Hepatocyte (in vitro differentiated cells): ENCODE measurements at regions not wholly inside any gene's neighbourhood (a gene's known extent, or its start where the extent isn't known, plus 50 kb on each side); places are given as distances from the start of the nearest gene placed in this dataset.

Source experiments
- EZH2 ChIP-seq: fragments of 200-600 bp; sonication (generic); IDR thresholded peaks from 2 replicates; pipeline ENCODE4 v1.6.1; 2016; ENCODE audit warnings: antibody characterized with exemption, mild to moderate bottlenecking, borderline replicate concordance
- TF ChIP-seq, protein P1 (sequence below): fragments of 200-600 bp; sonication (generic); IDR thresholded peaks from 2 replicates; pipeline ENCODE4 v1.5.1; 2016; ENCODE audit warnings: antibody characterized with exemption, mild to moderate bottlenecking; ENCODE audit not compliant: poor library complexity

DNA sequence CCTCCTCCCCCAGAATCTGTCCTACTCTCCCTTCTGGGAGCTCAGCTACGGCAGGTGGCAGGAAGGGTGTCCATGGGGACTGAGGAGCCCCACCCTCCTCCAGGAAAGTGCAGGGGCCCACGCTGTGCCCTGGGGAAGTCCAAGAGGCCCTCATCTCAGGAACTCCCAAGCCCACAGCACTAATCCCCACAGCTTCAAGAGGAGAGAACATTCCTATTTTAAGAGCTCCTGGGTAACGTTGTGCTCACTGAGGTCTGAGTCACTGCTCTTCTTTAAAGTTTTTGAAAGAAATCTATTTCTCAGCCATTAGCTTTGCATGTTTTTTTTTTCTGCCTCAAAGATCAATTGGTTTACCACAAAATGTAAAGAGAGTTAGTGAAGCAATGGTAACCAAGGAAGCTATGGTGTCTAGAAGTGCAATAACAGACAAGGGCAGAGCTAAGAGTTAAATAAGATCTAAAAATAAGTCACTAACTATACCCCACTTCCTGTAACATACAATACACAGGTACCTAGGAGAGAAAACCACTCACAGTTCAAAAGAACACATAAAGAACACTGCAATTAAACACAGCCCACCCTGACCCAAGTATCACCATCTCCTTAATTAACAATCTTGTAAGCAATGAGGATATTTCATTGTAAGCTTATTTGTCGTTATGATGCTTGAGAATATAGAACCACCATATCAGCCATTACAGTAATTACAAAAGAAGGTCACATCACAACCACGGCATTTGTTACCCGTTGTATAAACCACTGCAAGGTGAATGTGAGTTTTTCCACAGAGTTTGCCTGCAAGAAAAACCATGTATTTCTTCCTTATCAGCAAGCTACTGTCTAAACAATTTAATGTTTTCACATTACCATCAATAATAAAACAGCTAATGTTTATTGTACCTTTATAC is 382.3 kb upstream of the SLC30A5 start:
- TF ChIP-seq, protein P1, sequence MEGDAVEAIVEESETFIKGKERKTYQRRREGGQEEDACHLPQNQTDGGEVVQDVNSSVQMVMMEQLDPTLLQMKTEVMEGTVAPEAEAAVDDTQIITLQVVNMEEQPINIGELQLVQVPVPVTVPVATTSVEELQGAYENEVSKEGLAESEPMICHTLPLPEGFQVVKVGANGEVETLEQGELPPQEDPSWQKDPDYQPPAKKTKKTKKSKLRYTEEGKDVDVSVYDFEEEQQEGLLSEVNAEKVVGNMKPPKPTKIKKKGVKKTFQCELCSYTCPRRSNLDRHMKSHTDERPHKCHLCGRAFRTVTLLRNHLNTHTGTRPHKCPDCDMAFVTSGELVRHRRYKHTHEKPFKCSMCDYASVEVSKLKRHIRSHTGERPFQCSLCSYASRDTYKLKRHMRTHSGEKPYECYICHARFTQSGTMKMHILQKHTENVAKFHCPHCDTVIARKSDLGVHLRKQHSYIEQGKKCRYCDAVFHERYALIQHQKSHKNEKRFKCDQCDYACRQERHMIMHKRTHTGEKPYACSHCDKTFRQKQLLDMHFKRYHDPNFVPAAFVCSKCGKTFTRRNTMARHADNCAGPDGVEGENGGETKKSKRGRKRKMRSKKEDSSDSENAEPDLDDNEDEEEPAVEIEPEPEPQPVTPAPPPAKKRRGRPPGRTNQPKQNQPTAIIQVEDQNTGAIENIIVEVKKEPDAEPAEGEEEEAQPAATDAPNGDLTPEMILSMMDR: no peak
- TF ChIP-seq EZH2: no peak
